Dendritic cell treated with granulocyte-macrophage colony-stimulating factor and Interleukin-4, amounts not matched to agents 40 ng/mL and 50 ng/mL, for 4 days (primary cell): ENCODE measurements at regions not wholly inside any gene's neighbourhood (a gene's known extent, or its start where the extent isn't known, plus 50 kb on each side); places are given as distances from the start of the nearest gene placed in this dataset.

ENCODE experiments used
- H3K27ac Mint-ChIP-seq: one replicate; pipeline ENCODE4 v1.8.0; 2022; ENCODE audit warnings: mild to moderate bottlenecking, mixed read lengths
- H3K27me3 Mint-ChIP-seq: one replicate; pipeline ENCODE4 v1.8.0; 2022; ENCODE audit warnings: mild to moderate bottlenecking, mixed read lengths
- H3K36me3 Mint-ChIP-seq: one replicate; pipeline ENCODE4 v1.8.0; 2022; ENCODE audit warnings: low read depth, mixed read lengths
- H3K4me1 Mint-ChIP-seq: one replicate; pipeline ENCODE4 v1.8.0; 2022; ENCODE audit warnings: low read depth, mixed read lengths
- H3K4me3 Mint-ChIP-seq: one replicate; pipeline ENCODE4 v1.8.0; 2022; ENCODE audit warnings: mild to moderate bottlenecking, moderate library complexity, mixed read lengths
- H3K9me3 Mint-ChIP-seq: one replicate; pipeline ENCODE4 v1.8.0; 2022; ENCODE audit warnings: mixed read lengths
- intact Hi-C: fragments of 100-400 bp; cut with micrococcal nuclease; formaldehyde crosslinking; loops from one replicate; pipeline ENCODE4 v1.15.0; 2022

- Mint-ChIP-seq H3K36me3 (no peaks in the 10 kb centered on the region), H3K27me3 (no peaks in the 10 kb centered on the region), H3K9me3 (no peaks in the 10 kb centered on the region), H3K4me3 (no peak overlapping the region), H3K4me1 (no peaks in the 10 kb centered on the region), H3K27ac (no peak overlapping the region)
- intact Hi-C loops, result no loop called here
Measured at GRCh38 chr13:72180253-72180952, 313.4 kb upstream of the DACH1 start.

GRCh38 chr13:72174549-72174948, 307.5 kb upstream of the DACH1 start:
- H3K4me1 Mint-ChIP-seq, result no peaks in the 10 kb centered on the region
- no peak overlapping the region for H3K27ac Mint-ChIP-seq
- peaks cover 2% of the 10 kb centered on the region for H3K9me3 Mint-ChIP-seq
- no peaks in the 10 kb centered on the region for H3K36me3 Mint-ChIP-seq
- intact Hi-C loops, result no loop called here
- H3K4me3 Mint-ChIP-seq, result no peak overlapping the region
- H3K27me3 Mint-ChIP-seq, result no peaks in the 10 kb centered on the region

DNA sequence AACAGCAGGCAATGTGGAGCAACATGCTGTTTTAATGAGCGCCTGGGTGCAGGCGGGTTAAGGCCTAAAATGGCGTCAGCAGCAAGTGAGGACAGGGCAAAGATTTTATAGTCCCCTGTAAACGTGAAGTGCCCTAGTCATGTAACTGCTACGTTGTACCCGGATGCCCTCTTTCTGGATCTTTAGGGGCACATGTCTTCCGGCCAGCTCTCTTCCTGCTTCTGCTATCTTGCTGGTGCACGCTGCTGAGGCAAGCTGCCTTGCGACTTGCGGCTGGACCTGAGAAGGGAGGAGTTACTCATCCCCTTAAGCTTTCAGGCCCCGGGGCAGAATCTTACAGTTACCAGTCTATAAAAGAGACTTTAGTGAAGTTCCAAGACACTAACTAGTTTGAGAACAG, 303.6 kb upstream of the DACH1 start:
- Mint-ChIP-seq H3K27me3 (no peaks in the 10 kb centered on the region), H3K4me3 (no peak overlapping the region), H3K36me3 (no peaks in the 10 kb centered on the region), H3K4me1 (no peaks in the 10 kb centered on the region), H3K27ac (no peak overlapping the region), H3K9me3 (peaks cover 12% of the 10 kb centered on the region)
- intact Hi-C loops, result no loop called here

GRCh38 chr13:72168126-72168855, 301.3 kb upstream of the DACH1 start:
- H3K27me3 Mint-ChIP-seq, result no peaks in the 10 kb centered on the region
- no peak overlapping the region for H3K4me3 Mint-ChIP-seq
- intact Hi-C loops, result no loop called here
- H3K4me1 Mint-ChIP-seq, result no peaks in the 10 kb centered on the region
- no peak overlapping the region for H3K27ac Mint-ChIP-seq
- no peaks in the 10 kb centered on the region for H3K36me3 Mint-ChIP-seq
- H3K9me3 Mint-ChIP-seq, result peaks cover 12% of the 10 kb centered on the region

GRCh38 chr13:72166102-72166650, 299.2 kb upstream of the DACH1 start:
- Mint-ChIP-seq H3K4me1 (no peaks in the 10 kb centered on the region), H3K27me3 (no peaks in the 10 kb centered on the region), H3K27ac (no peak overlapping the region), H3K4me3 (no peak overlapping the region), H3K9me3 (peaks cover 12% of the 10 kb centered on the region), H3K36me3 (no peaks in the 10 kb centered on the region)
- intact Hi-C loops, result no loop called here

DNA sequence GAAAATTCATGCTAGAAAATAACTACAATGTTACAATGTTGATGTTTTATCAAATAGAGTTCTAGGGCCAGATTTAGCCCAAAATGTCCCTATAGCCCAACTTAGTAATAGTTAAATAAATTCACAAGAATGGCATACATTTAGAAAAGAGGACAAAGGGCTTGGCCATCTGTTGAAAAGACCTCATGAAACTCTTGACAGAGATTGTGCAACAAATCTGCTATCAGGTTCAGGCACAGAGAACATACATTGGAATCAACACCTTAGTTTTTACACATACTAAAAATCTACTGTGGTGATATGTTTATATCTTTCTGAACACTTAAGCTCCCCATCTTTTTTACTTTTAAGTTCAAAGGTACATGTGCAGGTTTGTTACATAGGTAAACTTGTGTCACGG, 298.3 kb upstream of the DACH1 start:
- intact Hi-C loops, result no loop called here
- no peak overlapping the region for H3K27ac Mint-ChIP-seq
- no peaks in the 10 kb centered on the region for H3K4me1 Mint-ChIP-seq
- H3K27me3 Mint-ChIP-seq, result no peaks in the 10 kb centered on the region
- H3K36me3 Mint-ChIP-seq, result no peaks in the 10 kb centered on the region
- H3K4me3 Mint-ChIP-seq, result no peak overlapping the region
- peaks cover 12% of the 10 kb centered on the region for H3K9me3 Mint-ChIP-seq

- intact Hi-C loops, result no loop called here
Measured at GRCh38 chr13:72164811-72165210, 297.8 kb upstream of the DACH1 start.

GRCh38 chr13:72163678-72164077, 296.7 kb upstream of the DACH1 start:
- Mint-ChIP-seq H3K4me3 (no peak overlapping the region), H3K36me3 (no peaks in the 10 kb centered on the region), H3K4me1 (no peaks in the 10 kb centered on the region), H3K9me3 (peaks cover under 1% of the 10 kb centered on the region), H3K27ac (no peak overlapping the region), H3K27me3 (no peaks in the 10 kb centered on the region)
- intact Hi-C loops, result no loop called here

More at GRCh38 chr13:72164811-72165210, 297.8 kb upstream of the DACH1 start:
- H3K27ac Mint-ChIP-seq, result no peak overlapping the region
- no peaks in the 10 kb centered on the region for H3K27me3 Mint-ChIP-seq
- no peaks in the 10 kb centered on the region for H3K4me1 Mint-ChIP-seq
- H3K9me3 Mint-ChIP-seq, result peaks cover 12% of the 10 kb centered on the region
- no peak overlapping the region for H3K4me3 Mint-ChIP-seq
- H3K36me3 Mint-ChIP-seq, result no peaks in the 10 kb centered on the region

DNA sequence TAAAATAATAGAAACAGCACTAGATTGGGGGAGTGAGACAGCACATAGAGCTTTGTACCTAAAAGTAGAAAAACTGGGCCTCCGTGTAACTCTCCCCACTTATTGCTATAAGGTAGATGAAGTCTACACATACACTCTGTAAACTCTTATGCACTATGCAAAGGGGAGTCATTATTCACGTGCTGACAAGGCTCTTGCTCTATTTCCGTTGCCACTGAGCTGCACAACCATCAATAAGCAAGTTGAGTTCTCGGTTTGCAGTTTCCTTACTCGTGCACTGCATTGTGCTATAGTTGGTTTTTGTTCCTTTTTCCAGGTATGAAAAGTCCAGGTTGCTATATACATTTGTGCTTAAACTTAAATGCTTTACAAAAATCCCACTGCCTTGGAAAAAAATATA, 294.0 kb upstream of the DACH1 start:
- H3K4me3 Mint-ChIP-seq, result no peak overlapping the region
- no peaks in the 10 kb centered on the region for H3K27me3 Mint-ChIP-seq
- no peaks in the 10 kb centered on the region for H3K36me3 Mint-ChIP-seq
- no peaks in the 10 kb centered on the region for H3K4me1 Mint-ChIP-seq
- no peak overlapping the region for H3K27ac Mint-ChIP-seq
- no peaks in the 10 kb centered on the region for H3K9me3 Mint-ChIP-seq
- intact Hi-C loops, result no loop called here

DNA sequence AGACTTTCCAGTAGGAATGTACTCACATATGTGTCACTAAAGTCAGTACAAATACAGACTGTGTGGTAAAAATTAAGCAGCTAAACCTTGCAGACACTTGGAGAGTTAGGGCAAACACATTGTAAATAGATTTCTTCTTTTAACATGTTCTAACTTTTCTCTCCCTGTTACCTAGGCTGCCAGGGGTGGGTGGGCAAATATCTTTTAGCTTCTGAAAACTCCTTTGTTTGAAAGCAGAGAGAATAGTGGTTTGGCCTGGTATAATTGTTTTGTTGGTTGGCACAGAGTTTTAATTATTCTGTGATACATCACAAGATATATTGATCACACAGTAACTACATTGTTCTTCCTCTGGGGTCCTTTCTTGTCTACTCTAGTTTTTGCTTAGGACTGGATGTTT, 289.8 kb upstream of the DACH1 start:
- no peaks in the 10 kb centered on the region for H3K4me1 Mint-ChIP-seq
- no peak overlapping the region for H3K27ac Mint-ChIP-seq
- H3K27me3 Mint-ChIP-seq, result no peaks in the 10 kb centered on the region
- H3K4me3 Mint-ChIP-seq, result no peak overlapping the region
- peaks cover 8% of the 10 kb centered on the region for H3K9me3 Mint-ChIP-seq
- no peaks in the 10 kb centered on the region for H3K36me3 Mint-ChIP-seq
- intact Hi-C loops, result no loop called here

DNA sequence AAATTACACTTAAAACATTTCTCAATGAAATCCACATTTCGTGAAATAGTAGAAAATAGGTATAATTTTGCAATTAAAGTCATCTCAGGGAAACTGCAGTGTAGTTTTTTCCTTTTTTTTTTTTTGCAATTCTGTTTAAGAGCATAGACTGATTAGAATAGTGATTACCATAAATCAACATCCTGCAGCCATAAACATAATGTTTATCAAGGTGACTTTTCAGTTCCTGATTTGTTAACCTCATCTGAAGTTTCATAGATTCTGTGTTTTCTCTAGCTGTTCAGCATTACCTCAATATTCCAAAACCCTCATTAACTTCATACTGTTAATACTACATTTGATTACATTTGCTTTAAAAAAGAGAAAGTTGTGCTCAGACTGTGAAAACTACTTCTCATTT, 286.3 kb upstream of the DACH1 start:
- no peaks in the 10 kb centered on the region for H3K36me3 Mint-ChIP-seq
- no peaks in the 10 kb centered on the region for H3K4me1 Mint-ChIP-seq
- intact Hi-C loops, result no loop called here
- H3K27me3 Mint-ChIP-seq, result no peaks in the 10 kb centered on the region
- H3K27ac Mint-ChIP-seq, result no peak overlapping the region
- H3K9me3 Mint-ChIP-seq, result peaks cover 26% of the 10 kb centered on the region
- H3K4me3 Mint-ChIP-seq, result no peak overlapping the region

DNA sequence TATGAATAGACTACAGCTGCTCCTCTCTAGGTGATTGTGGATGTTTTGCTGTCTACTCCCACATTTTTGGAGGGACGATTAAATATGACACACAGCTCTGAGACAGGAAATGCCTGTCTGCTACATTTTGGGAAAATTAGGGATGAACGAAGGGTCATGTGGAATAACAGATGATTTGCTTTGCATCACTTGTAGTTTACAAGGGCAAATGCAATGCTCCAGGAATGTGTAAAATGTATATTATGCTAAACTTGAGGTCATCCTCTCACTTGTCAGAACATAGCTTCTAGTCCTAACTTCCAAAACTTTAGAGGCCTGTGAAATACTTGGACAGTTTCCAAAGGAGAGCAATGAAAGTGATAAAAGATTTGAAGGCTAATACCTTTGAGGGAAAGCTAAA, 284.2 kb upstream of the DACH1 start:
- H3K9me3 Mint-ChIP-seq, result peaks cover 26% of the 10 kb centered on the region

DNA sequence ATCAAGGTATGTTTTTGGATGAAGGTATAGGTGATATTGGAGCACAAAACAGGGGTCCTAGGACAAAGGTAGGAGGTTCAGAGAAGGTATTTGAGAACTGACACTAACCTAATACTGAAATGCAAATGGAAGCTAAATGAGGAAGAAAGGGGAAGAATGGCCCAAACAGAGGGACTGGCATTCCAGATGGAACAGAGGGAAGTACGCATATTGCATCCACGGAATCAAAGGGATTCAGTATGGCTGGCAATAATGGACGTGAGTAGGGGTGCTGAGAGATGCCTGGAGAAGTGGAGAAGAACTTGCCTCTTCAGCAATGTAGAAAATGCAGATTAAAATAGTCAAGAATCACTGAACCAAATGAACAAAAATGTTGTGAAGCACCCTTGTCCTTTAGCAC, 283.5 kb upstream of the DACH1 start:
- H3K4me3 Mint-ChIP-seq, result no peak overlapping the region
- no peak overlapping the region for H3K27ac Mint-ChIP-seq
- H3K27me3 Mint-ChIP-seq, result no peaks in the 10 kb centered on the region
- H3K36me3 Mint-ChIP-seq, result no peaks in the 10 kb centered on the region
- intact Hi-C loops, result no loop called here
- peaks cover 23% of the 10 kb centered on the region for H3K9me3 Mint-ChIP-seq
- H3K4me1 Mint-ChIP-seq, result no peaks in the 10 kb centered on the region

More for the DNA sequence above, 284.2 kb upstream of the DACH1 start:
- H3K27ac Mint-ChIP-seq, result no peak overlapping the region
- H3K4me1 Mint-ChIP-seq, result no peaks in the 10 kb centered on the region
- intact Hi-C loops, result no loop called here
- H3K36me3 Mint-ChIP-seq, result no peaks in the 10 kb centered on the region
- no peaks in the 10 kb centered on the region for H3K27me3 Mint-ChIP-seq
- no peak overlapping the region for H3K4me3 Mint-ChIP-seq

GRCh38 chr13:72149701-72150100, 282.7 kb upstream of the DACH1 start:
- Mint-ChIP-seq H3K36me3 (no peaks in the 10 kb centered on the region), H3K4me3 (no peak overlapping the region), H3K4me1 (no peaks in the 10 kb centered on the region), H3K9me3 (peaks cover 17% of the 10 kb centered on the region), H3K27ac (no peak overlapping the region), H3K27me3 (no peaks in the 10 kb centered on the region)
- intact Hi-C loops, result no loop called here
